Loucy (cell line): ENCODE measurements at regions not wholly inside any gene's neighbourhood (a gene's known extent, or its start where the extent isn't known, plus 50 kb on each side); places are given as distances from the start of the nearest gene placed in this dataset.

ENCODE experiments used
- H2AFZ ChIP-seq: fragments of 200-600 bp; sonication (generic); 2 replicates; pipeline ENCODE4 v1.6.0; 2016; ENCODE audit warnings: antibody characterized with exemption, mild to moderate bottlenecking, low read length, moderate library complexity
- H3F3A ChIP-seq: fragments of 200-600 bp; 2 replicates; pipeline ENCODE4 v1.6.0; 2016; ENCODE audit warnings: antibody characterized with exemption, low read depth, mild to moderate bottlenecking
- H3K27me3 ChIP-seq: fragments of 200-600 bp; sonication (generic); 2 replicates; pipeline ENCODE4 v1.6.1; 2014; ENCODE audit warnings: low read length, mild to moderate bottlenecking; ENCODE audit not compliant: insufficient read depth, poor library complexity, severe bottlenecking
- H3K36me3 ChIP-seq: fragments of 200-600 bp; sonication (generic); 2 replicates; pipeline ENCODE4 v1.6.1; 2016; ENCODE audit warnings: low read length; ENCODE audit not compliant: insufficient read depth
- H3K4me1 ChIP-seq: fragments of 200-600 bp; sonication (generic); 2 replicates; pipeline ENCODE4 v1.5.1; 2014; ENCODE audit warnings: low read length, mild to moderate bottlenecking; ENCODE audit not compliant: insufficient read depth, poor library complexity, severe bottlenecking
- H3K4me2 ChIP-seq: fragments of 200-600 bp; sonication (generic); 2 replicates; pipeline ENCODE4 v1.6.0; 2014; ENCODE audit warnings: antibody characterized with exemption, low read length, low read depth, mild to moderate bottlenecking; ENCODE audit not compliant: poor library complexity, severe bottlenecking
- H3K4me3 ChIP-seq: fragments of 200-600 bp; sonication (generic); 2 replicates; pipeline ENCODE4 v1.5.1; 2014; ENCODE audit warnings: low read length, mild to moderate bottlenecking, mixed read lengths; ENCODE audit not compliant: poor library complexity, severe bottlenecking
- H3K79me2 ChIP-seq: fragments of 200-600 bp; sonication (generic); 2 replicates; pipeline ENCODE4 v1.6.1; 2014; ENCODE audit warnings: low read length; ENCODE audit not compliant: insufficient read depth
- H3K9ac ChIP-seq: fragments of 200-600 bp; sonication (generic); 2 replicates; pipeline ENCODE4 v1.6.0; 2014; ENCODE audit warnings: mild to moderate bottlenecking, low read depth, low read length, moderate library complexity; ENCODE audit not compliant: poor library complexity, severe bottlenecking
- H3K9me2 ChIP-seq: fragments of 200-600 bp; sonication (generic); replicated peaks from 2 replicates; pipeline ENCODE4 v1.6.1; 2016; ENCODE audit warnings: low read depth, low read length, mixed read lengths
- H3K9me3 ChIP-seq: fragments of 200-600 bp; sonication (generic); 2 replicates; pipeline ENCODE4 v1.6.1; 2014; ENCODE audit warnings: mild to moderate bottlenecking, antibody characterized with exemption, low read length, low read depth; ENCODE audit not compliant: insufficient read depth
- H4K20me1 ChIP-seq: fragments of 200-600 bp; sonication (generic); 2 replicates; pipeline ENCODE4 v1.6.0; 2014; ENCODE audit warnings: antibody characterized with exemption, low read length, mild to moderate bottlenecking; ENCODE audit not compliant: insufficient read depth, poor library complexity, severe bottlenecking
- CTCF ChIP-seq: fragments of 200-600 bp; sonication (generic); conservative IDR thresholded peaks from 2 replicates; pipeline ENCODE4 v1.5.1; 2014; ENCODE audit warnings: mild to moderate bottlenecking, antibody characterized with exemption, low read length
- EZH2phosphoT487 ChIP-seq: fragments of 200-600 bp; IDR thresholded peaks from 2 replicates; pipeline ENCODE4 v1.6.1; 2018; ENCODE audit warnings: antibody characterized with exemption, mild to moderate bottlenecking, moderate library complexity, borderline replicate concordance

- TF ChIP-seq CTCF (no peak), EZH2phosphoT487 (no peak)
- no peaks in the 10 kb centered on the region for H3K27me3 ChIP-seq
- H3K79me2 ChIP-seq, result no peaks in the 10 kb centered on the region
Observed at GRCh38 chr6:132207991-132208390, 193.3 kb downstream of the MOXD1 start.

GRCh38 chr6:132205946-132206345, 195.3 kb downstream of the MOXD1 start:
- Histone ChIP-seq H2AFZ (no peak overlapping the region), H3K36me3 (no peaks in the 10 kb centered on the region), H3K9me2 (no peaks in the 10 kb centered on the region), H3K4me3 (no peak overlapping the region), H3K27me3 (no peaks in the 10 kb centered on the region), H3K79me2 (no peaks in the 10 kb centered on the region), H3K4me1 (no peaks in the 10 kb centered on the region), H3K9ac (no peak overlapping the region), H3F3A (no peaks in the 10 kb centered on the region), H3K4me2 (no peak overlapping the region), H3K9me3 (no peaks in the 10 kb centered on the region), H4K20me1 (no peaks in the 10 kb centered on the region)
- TF ChIP-seq EZH2phosphoT487, result no peak
- TF ChIP-seq CTCF, result no peak

More at GRCh38 chr6:132207991-132208390, 193.3 kb downstream of the MOXD1 start:
- no peaks in the 10 kb centered on the region for H3K9me2 ChIP-seq
- H3K4me1 ChIP-seq, result no peaks in the 10 kb centered on the region
- H3K4me2 ChIP-seq, result no peak overlapping the region
- no peaks in the 10 kb centered on the region for H4K20me1 ChIP-seq
- H3K36me3 ChIP-seq, result no peaks in the 10 kb centered on the region
- H3K9me3 ChIP-seq, result no peaks in the 10 kb centered on the region
- H3F3A ChIP-seq, result no peaks in the 10 kb centered on the region
- no peak overlapping the region for H3K9ac ChIP-seq
- no peak overlapping the region for H3K4me3 ChIP-seq
- no peak overlapping the region for H2AFZ ChIP-seq

- Histone ChIP-seq H2AFZ (no peak overlapping the region), H3K4me2 (no peak overlapping the region), H3K9me2 (no peaks in the 10 kb centered on the region), H3K4me3 (no peak overlapping the region), H4K20me1 (no peaks in the 10 kb centered on the region), H3K9ac (no peak overlapping the region), H3K9me3 (no peaks in the 10 kb centered on the region), H3K36me3 (no peaks in the 10 kb centered on the region), H3K4me1 (no peaks in the 10 kb centered on the region), H3K27me3 (no peaks in the 10 kb centered on the region), H3K79me2 (no peaks in the 10 kb centered on the region), H3F3A (no peaks in the 10 kb centered on the region)
- no peak for TF ChIP-seq EZH2phosphoT487
- no peak for TF ChIP-seq CTCF
Observed at GRCh38 chr6:132204591-132204990, 196.7 kb downstream of the MOXD1 start.
